GM10266 (cell line): ENCODE measurements at regions not wholly inside any gene's neighbourhood (a gene's known extent, or its start where the extent isn't known, plus 50 kb on each side); places are given as distances from the start of the nearest gene placed in this dataset.

ENCODE experiments used
- DNase-seq: peaks from one replicate; pipeline ENCODE4 v3.0.0; 2012; ENCODE audit errors: extremely low spot score
- TF ChIP-seq, protein P1 (sequence below): IDR thresholded peaks from 2 replicates; pipeline ENCODE4 v1.5.1; 2012; ENCODE audit warnings: mild to moderate bottlenecking, low read depth; ENCODE audit not compliant: control insufficient read depth, insufficient read depth; ENCODE audit errors: missing control alignments

DNA sequence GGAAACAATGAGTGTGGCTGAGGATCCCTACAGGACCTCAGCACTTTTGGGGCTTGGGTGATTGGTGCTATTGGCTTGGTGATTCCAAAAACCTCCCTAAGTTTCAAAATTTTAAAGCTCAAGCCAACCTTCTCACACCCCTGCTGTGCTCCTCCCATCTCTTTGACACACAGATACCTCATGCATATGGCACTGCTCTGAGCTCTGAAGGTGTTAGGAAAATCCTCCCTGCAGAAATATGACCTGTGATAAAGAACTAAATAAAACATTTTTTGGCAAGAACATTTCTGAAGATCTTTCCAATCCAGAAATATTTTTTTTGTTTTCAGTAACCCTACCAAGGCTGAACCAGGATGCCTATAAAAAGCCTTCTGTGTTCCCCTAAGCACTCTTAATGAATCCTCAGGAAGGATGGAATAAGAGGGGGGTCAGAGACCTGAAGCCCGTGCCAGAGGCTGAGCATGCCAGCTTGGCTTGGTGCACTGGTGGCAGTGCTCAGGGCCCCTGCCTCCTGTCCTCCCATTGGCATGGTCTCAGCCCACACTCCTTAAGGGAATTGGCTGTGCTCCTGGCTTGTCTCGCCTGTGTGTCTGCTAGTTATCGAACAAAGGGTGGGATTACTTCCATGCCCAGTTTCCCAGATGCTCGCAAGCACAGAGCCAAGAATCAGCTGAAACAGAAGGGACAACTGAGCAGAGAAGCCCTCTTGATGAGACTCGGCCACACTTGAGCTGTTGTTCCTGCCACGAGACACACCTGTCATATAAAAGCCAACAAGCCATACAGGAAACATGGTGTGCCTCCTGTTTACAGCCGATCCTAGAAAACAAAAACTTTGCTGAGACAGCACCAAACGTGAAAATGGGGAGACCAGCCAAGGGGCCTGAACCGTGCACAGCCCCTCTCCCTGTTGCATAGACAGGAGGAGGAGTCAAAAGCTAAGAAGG, 132.7 kb upstream of the EEA1 start:
- TF ChIP-seq, protein P1, sequence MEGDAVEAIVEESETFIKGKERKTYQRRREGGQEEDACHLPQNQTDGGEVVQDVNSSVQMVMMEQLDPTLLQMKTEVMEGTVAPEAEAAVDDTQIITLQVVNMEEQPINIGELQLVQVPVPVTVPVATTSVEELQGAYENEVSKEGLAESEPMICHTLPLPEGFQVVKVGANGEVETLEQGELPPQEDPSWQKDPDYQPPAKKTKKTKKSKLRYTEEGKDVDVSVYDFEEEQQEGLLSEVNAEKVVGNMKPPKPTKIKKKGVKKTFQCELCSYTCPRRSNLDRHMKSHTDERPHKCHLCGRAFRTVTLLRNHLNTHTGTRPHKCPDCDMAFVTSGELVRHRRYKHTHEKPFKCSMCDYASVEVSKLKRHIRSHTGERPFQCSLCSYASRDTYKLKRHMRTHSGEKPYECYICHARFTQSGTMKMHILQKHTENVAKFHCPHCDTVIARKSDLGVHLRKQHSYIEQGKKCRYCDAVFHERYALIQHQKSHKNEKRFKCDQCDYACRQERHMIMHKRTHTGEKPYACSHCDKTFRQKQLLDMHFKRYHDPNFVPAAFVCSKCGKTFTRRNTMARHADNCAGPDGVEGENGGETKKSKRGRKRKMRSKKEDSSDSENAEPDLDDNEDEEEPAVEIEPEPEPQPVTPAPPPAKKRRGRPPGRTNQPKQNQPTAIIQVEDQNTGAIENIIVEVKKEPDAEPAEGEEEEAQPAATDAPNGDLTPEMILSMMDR, result no peak
- no peak for DNase-seq

DNA sequence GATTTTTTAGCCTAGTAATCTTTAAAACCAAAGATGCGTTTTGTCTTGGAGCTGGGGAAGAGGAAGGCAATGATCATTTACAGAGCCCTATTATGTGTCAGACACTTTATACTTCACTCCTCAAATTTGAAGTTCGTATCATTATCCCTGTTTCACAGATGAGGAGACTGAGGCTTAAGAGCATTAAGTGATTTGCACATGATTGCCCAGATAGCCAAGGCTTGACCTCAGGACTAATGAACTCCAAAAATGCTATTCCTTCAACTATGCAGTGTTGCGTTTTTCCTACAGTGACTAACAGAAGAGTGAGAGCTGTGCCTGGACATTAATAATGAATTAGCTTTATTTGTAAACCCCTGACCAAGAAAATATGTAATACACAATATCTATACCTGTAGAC, 136.8 kb upstream of the EEA1 start:
- no peak for DNase-seq
- TF ChIP-seq, protein P1, result no peak

- TF ChIP-seq, protein P1, result no peak
- DNase-seq, result no peak
Measured at GRCh38 chr12:93072340-93072739, 143.2 kb upstream of the EEA1 start.

GRCh38 chr12:93073324-93073723, 144.2 kb upstream of the EEA1 start:
- TF ChIP-seq, protein P1, result no peak
- DNase-seq, result no peak

- no peak for DNase-seq
- TF ChIP-seq, protein P1, result no peak
Measured at GRCh38 chr12:93078059-93078458, 149.0 kb upstream of the EEA1 start.

DNA sequence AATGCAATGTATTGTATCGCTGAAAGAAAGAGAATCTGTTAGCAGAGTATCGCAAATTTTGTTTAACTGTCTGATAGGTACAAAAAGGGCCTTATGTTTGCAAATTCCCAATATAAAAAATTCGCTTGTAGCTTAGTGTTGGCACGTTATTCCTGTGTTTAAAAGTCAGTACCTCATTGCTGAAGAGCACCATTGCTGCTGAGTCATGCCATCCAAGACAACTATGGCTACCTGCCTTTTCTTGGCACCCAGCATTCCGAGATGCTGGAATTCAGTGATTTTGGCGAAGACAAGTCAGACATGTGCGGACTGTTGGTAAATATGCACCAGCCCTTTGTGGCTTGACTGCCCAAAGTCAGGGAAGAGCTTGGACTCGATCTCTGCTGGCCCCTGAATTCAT, 149.5 kb upstream of the EEA1 start:
- TF ChIP-seq, protein P1, result no peak
- no peak for DNase-seq

GRCh38 chr12:93079271-93079670, 150.2 kb upstream of the EEA1 start:
- TF ChIP-seq, protein P1, result no peak
- no peak for DNase-seq
